C4-2B (cell line): ENCODE measurements at regions not wholly inside any gene's neighbourhood (a gene's known extent, or its start where the extent isn't known, plus 50 kb on each side); places are given as distances from the start of the nearest gene placed in this dataset.
A peak's percentile ranks its signal among the peaks of the same experiment; 100 is the strongest.

ENCODE experiments used
- H3K27ac ChIP-seq: fragments of 450-650 bp; 2 replicates; pipeline ENCODE4 v1.5.1; 2017
- CTCF ChIP-seq: fragments of 450-650 bp; conservative IDR thresholded peaks from 2 replicates; pipeline ENCODE4 v1.5.1; 2017; ENCODE audit warnings: mild to moderate bottlenecking
- ZFX ChIP-seq: fragments of 450-650 bp; IDR thresholded peaks from 2 replicates; pipeline ENCODE4 v1.6.1; 2017

GRCh38 chr4:54882616-54883015 lies 224.9 kb downstream of the KIT start:
- TF ChIP-seq ZFX = no peak
- no peak for TF ChIP-seq CTCF
- H3K27ac ChIP-seq = no peak overlapping the region

GRCh38 chr4:54879576-54879975 lies 221.8 kb downstream of the KIT start:
- H3K27ac ChIP-seq = no peak overlapping the region
- no peak for TF ChIP-seq ZFX
- TF ChIP-seq CTCF = no peak

GRCh38 chr4:54877006-54877405 lies 219.2 kb downstream of the KIT start:
- TF ChIP-seq CTCF = no peak
- no peak for TF ChIP-seq ZFX

GRCh38 chr4:54872261-54872660 lies 214.5 kb downstream of the KIT start:
- TF ChIP-seq ZFX (no peak), CTCF (no peak)
- no peak overlapping the region for H3K27ac ChIP-seq

More at GRCh38 chr4:54877006-54877405, 219.2 kb downstream of the KIT start:
- H3K27ac ChIP-seq = no peak overlapping the region

GRCh38 chr4:54863571-54864255 lies 206.0 kb downstream of the KIT start:
- TF ChIP-seq CTCF = no peak
- no peak for TF ChIP-seq ZFX
- no peak overlapping the region for H3K27ac ChIP-seq

GRCh38 chr4:54861201-54861600 lies 203.4 kb downstream of the KIT start:
- no peak overlapping the region for H3K27ac ChIP-seq
- TF ChIP-seq CTCF (no peak), ZFX (no peak)

- H3K27ac ChIP-seq = peak overlapping the region; percentile 28; the same call in 1 of the 2 replicates
- TF ChIP-seq CTCF (no peak), ZFX (no peak)
These were observed 197.6 kb downstream of the KIT start for GRCh38 chr4:54855191-54855854.
